ENCODE measurements at regions not wholly inside any gene's neighbourhood (a gene's known extent, or its start where the extent isn't known, plus 50 kb on each side); places are given as distances from the start of the nearest gene placed in this dataset.

DNA sequence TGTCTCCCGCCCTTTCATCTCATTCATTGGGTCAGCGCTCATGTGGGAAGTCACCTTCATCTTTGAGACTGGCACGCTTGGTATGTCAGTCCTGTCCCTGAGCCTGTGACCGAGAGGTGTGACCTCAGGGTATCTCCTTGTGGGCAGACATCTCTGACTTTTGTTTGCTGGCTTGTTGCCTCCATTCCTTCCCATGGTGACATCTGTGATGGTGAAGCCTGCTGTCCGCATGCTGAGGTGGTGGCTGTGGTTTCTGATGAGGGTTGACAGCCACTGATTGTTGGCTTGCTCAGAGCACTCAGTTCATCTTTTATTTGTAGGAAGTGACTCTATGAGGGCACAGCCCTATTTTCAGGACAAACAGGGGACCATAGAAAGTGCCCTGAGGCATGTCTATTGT lies 139.2 kb downstream of the SLC4A3 start:
- Histone ChIP-seq H3K9ac (ENCODE audit: low read length) (no peak overlapping the region), H3K27me3 (ENCODE audit: insufficient read depth, low read length) (no peaks in the 10 kb centered on the region), H2AFZ (ENCODE audit: low read depth, low read length) (no peak overlapping the region), H3K27ac (ENCODE audit: low read depth, low read length) (no peak overlapping the region), H3K4me2 (ENCODE audit: low read length) (no peak overlapping the region), H4K20me1 (ENCODE audit: insufficient read depth, low read length) (no peaks in the 10 kb centered on the region), H3K36me3 (ENCODE audit: insufficient read depth, low read length) (no peaks in the 10 kb centered on the region), H3K79me2 (ENCODE audit: insufficient read depth, low read length) (no peaks in the 10 kb centered on the region), H3K9me3 (ENCODE audit: insufficient read depth, low read depth, low read length) (no peaks in the 10 kb centered on the region), H3K4me3 (ENCODE audit: insufficient read depth, low read depth, low read length) (no peak overlapping the region), H3K4me1 (ENCODE audit: insufficient read depth, low read length) (no peaks in the 10 kb centered on the region)
- H3K36me3 Mint-ChIP-seq (ENCODE audit: low read depth, unreplicated experiment) = no peaks in the 10 kb centered on the region
- H3K9me3 Mint-ChIP-seq (ENCODE audit: unreplicated experiment) = peaks cover 15% of the 10 kb centered on the region
- TF ChIP-seq, protein P1, sequence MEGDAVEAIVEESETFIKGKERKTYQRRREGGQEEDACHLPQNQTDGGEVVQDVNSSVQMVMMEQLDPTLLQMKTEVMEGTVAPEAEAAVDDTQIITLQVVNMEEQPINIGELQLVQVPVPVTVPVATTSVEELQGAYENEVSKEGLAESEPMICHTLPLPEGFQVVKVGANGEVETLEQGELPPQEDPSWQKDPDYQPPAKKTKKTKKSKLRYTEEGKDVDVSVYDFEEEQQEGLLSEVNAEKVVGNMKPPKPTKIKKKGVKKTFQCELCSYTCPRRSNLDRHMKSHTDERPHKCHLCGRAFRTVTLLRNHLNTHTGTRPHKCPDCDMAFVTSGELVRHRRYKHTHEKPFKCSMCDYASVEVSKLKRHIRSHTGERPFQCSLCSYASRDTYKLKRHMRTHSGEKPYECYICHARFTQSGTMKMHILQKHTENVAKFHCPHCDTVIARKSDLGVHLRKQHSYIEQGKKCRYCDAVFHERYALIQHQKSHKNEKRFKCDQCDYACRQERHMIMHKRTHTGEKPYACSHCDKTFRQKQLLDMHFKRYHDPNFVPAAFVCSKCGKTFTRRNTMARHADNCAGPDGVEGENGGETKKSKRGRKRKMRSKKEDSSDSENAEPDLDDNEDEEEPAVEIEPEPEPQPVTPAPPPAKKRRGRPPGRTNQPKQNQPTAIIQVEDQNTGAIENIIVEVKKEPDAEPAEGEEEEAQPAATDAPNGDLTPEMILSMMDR (IDR thresholded peaks at IDR 0.05; ENCODE audit: insufficient read depth, low read depth, low read length) = no peak
- TF ChIP-seq EZH2 (IDR thresholded peaks at IDR 0.05; ENCODE audit: insufficient read depth, low read length) = no peak
- no peak overlapping the region for H3K4me3 Mint-ChIP-seq (ENCODE audit: unreplicated experiment)
- H3K27me3 Mint-ChIP-seq (ENCODE audit: low read depth, unreplicated experiment) = peaks cover 8% of the 10 kb centered on the region
- DNase-seq (ENCODE audit: low read depth) = no peak
- H3K27ac Mint-ChIP-seq (ENCODE audit: unreplicated experiment) = no peak overlapping the region
- FAIRE-seq = no peak
- H3K4me1 Mint-ChIP-seq (ENCODE audit: low read depth, unreplicated experiment) = no peaks in the 10 kb centered on the region

DNA sequence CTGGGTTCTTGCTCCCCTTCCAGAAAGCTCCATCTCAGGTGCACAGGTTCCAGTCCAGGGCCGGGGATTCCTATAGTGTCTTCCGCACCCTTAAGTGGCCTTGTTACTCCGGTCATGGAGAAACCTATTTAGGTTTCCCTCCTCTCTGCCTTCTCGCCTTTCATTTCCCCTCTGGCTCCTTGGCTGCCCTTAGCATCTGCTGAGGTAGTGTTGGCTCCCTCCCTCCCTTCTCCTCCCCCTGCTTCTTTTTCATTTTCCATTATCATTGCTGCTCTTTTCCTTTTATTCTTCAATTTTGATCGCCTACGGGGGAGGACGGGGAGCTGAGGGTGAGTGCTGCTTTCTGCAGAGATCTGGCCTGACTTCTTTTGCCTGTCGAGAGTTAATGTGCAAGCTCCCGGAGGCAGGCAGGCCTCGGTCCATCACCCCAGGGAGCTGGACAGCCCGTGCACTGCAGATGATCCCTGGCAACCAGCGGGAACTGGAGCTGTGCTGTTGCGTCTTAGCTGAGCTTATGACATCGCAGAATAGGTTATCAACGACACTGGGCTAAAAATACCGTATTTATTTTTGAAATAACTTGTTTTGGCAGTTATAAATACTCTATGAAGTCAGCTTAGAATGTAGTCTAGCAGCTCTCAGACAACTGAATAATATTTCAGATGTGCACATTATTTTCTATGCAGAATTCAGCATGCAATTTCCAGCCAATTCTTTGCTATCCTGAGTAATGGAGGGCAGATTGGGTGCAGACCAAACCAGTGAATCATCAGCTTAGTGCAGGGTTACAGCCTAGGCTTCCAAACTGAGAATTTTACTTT lies 141.9 kb downstream of the SLC4A3 start:
- FAIRE-seq = no peak
- peaks cover 9% of the 10 kb centered on the region for H3K9me3 Mint-ChIP-seq (ENCODE audit: unreplicated experiment)

More for the DNA sequence above, 141.9 kb downstream of the SLC4A3 start:
- Histone ChIP-seq H3K9me3 (ENCODE audit: insufficient read depth, low read depth, low read length) (no peaks in the 10 kb centered on the region), H2AFZ (ENCODE audit: low read depth, low read length) (no peak overlapping the region), H3K4me3 (ENCODE audit: insufficient read depth, low read depth, low read length) (no peak overlapping the region), H3K4me2 (ENCODE audit: low read length) (no peak overlapping the region), H3K36me3 (ENCODE audit: insufficient read depth, low read length) (no peaks in the 10 kb centered on the region), H3K9ac (ENCODE audit: low read length) (no peak overlapping the region), H3K4me1 (ENCODE audit: insufficient read depth, low read length) (no peaks in the 10 kb centered on the region), H3K79me2 (ENCODE audit: insufficient read depth, low read length) (no peaks in the 10 kb centered on the region), H3K27me3 (ENCODE audit: insufficient read depth, low read length) (no peaks in the 10 kb centered on the region), H3K27ac (ENCODE audit: low read depth, low read length) (no peak overlapping the region), H4K20me1 (ENCODE audit: insufficient read depth, low read length) (no peaks in the 10 kb centered on the region)
- TF ChIP-seq, protein P1 (IDR thresholded peaks at IDR 0.05; ENCODE audit: insufficient read depth, low read depth, low read length) = no peak
- TF ChIP-seq EZH2 (IDR thresholded peaks at IDR 0.05; ENCODE audit: insufficient read depth, low read length) = no peak
- H3K4me3 Mint-ChIP-seq (ENCODE audit: unreplicated experiment) = no peak overlapping the region
- H3K4me1 Mint-ChIP-seq (ENCODE audit: low read depth, unreplicated experiment) = no peaks in the 10 kb centered on the region
- peaks cover 17% of the 10 kb centered on the region for H3K27me3 Mint-ChIP-seq (ENCODE audit: low read depth, unreplicated experiment)
- DNase-seq (ENCODE audit: low read depth) = peak; percentile 52
- no peak overlapping the region for H3K27ac Mint-ChIP-seq (ENCODE audit: unreplicated experiment)
- H3K36me3 Mint-ChIP-seq (ENCODE audit: low read depth, unreplicated experiment) = no peaks in the 10 kb centered on the region
